Brain microvascular endothelial cell (primary cell): ENCODE measurements at regions not wholly inside any gene's neighbourhood (a gene's known extent, or its start where the extent isn't known, plus 50 kb on each side); places are given as distances from the start of the nearest gene placed in this dataset.

Experiments
- DNase-seq: peaks from one replicate; pipeline ENCODE4 v3.0.0-alpha.2; 2020
- H3K27ac ChIP-seq: fragments of 250-450 bp; sonication (Bioruptor Pico); 2 replicates; pipeline ENCODE4 v1.5.1; 2020; ENCODE audit warnings: mild to moderate bottlenecking, moderate library complexity
- H3K27me3 ChIP-seq: fragments of 250-450 bp; sonication (Bioruptor Pico); replicated peaks from 2 replicates; pipeline ENCODE4 v1.5.1; 2020; ENCODE audit warnings: mild to moderate bottlenecking
- H3K36me3 ChIP-seq: fragments of 250-450 bp; sonication (Bioruptor Pico); replicated peaks from 2 replicates; pipeline ENCODE4 v1.5.1; 2020; ENCODE audit warnings: mild to moderate bottlenecking
- H3K4me3 ChIP-seq: 2 replicates; pipeline ENCODE4 v1.5.1; 2011; ENCODE audit warnings: low read depth, mild to moderate bottlenecking, control low read depth, low read length, moderate library complexity
- in situ Hi-C: cut with HindIII; loops from 2 replicates; pipeline ENCODE4 v1.10.0; 2017; ENCODE audit warnings: low sequenced_read_pairs, low pct_ligation_motif_present
- TF ChIP-seq, protein P1 (sequence below): IDR thresholded peaks from 2 replicates; pipeline ENCODE4 v1.5.1; 2011; ENCODE audit warnings: low read depth, mild to moderate bottlenecking, moderate library complexity, low read length, control low read depth, inconsistent platforms; ENCODE audit errors: missing control alignments

GRCh38 chr5:117093653-117094052 is 519.0 kb upstream of the SEMA6A start:
- TF ChIP-seq, protein P1, sequence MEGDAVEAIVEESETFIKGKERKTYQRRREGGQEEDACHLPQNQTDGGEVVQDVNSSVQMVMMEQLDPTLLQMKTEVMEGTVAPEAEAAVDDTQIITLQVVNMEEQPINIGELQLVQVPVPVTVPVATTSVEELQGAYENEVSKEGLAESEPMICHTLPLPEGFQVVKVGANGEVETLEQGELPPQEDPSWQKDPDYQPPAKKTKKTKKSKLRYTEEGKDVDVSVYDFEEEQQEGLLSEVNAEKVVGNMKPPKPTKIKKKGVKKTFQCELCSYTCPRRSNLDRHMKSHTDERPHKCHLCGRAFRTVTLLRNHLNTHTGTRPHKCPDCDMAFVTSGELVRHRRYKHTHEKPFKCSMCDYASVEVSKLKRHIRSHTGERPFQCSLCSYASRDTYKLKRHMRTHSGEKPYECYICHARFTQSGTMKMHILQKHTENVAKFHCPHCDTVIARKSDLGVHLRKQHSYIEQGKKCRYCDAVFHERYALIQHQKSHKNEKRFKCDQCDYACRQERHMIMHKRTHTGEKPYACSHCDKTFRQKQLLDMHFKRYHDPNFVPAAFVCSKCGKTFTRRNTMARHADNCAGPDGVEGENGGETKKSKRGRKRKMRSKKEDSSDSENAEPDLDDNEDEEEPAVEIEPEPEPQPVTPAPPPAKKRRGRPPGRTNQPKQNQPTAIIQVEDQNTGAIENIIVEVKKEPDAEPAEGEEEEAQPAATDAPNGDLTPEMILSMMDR = no peak
- DNase-seq = no peak
- H3K27ac ChIP-seq = no peak overlapping the region
- no peaks in the 10 kb centered on the region for H3K36me3 ChIP-seq
- no peaks in the 10 kb centered on the region for H3K27me3 ChIP-seq
- no peak overlapping the region for H3K4me3 ChIP-seq
- in situ Hi-C loops = no loop called here

GRCh38 chr5:117089001-117089400 is 514.4 kb upstream of the SEMA6A start:
- Histone ChIP-seq H3K27me3 (no peaks in the 10 kb centered on the region), H3K27ac (no peak overlapping the region), H3K36me3 (no peaks in the 10 kb centered on the region), H3K4me3 (no peak overlapping the region)
- TF ChIP-seq, protein P1 = no peak
- in situ Hi-C loops = no loop called here
- DNase-seq = no peak

DNA sequence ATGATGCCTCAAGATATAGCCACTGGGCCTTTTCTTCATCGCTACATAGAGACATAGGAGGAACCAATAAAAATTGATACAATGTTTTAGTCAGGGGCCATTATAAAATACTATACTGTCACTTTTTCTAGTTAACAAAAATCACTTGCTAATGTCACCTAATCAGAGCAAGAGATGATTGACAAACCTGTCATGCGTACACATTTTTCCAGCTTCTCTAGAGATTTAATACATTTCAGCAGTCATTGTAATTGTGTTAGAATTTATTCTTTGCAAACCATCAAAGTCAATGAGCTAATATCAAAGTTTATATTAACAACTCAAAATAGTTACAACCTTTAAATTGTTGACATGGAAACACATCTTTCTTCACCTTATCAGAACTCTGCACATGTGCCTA is 513.6 kb upstream of the SEMA6A start:
- DNase-seq = no peak
- Histone ChIP-seq H3K27me3 (no peaks in the 10 kb centered on the region), H3K4me3 (no peak overlapping the region), H3K36me3 (no peaks in the 10 kb centered on the region), H3K27ac (no peak overlapping the region)
- TF ChIP-seq, protein P1 = no peak
- in situ Hi-C loops = no loop called here

GRCh38 chr5:117084067-117084466 is 509.4 kb upstream of the SEMA6A start:
- Histone ChIP-seq H3K4me3 (no peak overlapping the region), H3K36me3 (no peaks in the 10 kb centered on the region), H3K27ac (no peak overlapping the region), H3K27me3 (no peaks in the 10 kb centered on the region)
- DNase-seq = no peak
- in situ Hi-C loops = no loop called here
- TF ChIP-seq, protein P1 = no peak

DNA sequence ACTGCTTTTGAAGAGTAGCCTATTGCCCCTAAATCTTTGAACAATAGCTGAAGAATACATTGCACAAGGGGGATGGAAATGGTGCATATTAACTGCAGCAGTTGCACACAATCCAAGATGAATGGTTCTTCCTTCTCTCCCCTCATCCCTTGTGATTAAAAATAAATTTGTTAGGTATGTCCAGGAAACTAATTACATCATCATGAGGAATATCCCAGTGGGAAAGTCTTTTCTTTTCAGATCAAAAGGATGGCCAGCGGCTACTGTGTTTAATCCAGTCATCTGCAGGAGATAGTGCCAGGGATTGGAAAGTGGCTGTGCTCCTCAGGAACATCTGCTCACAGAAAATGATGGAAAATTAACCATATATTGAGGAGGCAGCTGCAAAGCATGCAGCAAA is 508.4 kb upstream of the SEMA6A start:
- Histone ChIP-seq H3K27ac (no peak overlapping the region), H3K36me3 (no peaks in the 10 kb centered on the region), H3K4me3 (no peak overlapping the region), H3K27me3 (no peaks in the 10 kb centered on the region)
- in situ Hi-C loops = no loop called here
- no peak for DNase-seq
- TF ChIP-seq, protein P1 = no peak

GRCh38 chr5:117077142-117077541 is 502.5 kb upstream of the SEMA6A start:
- in situ Hi-C loops = no loop called here
- no peak overlapping the region for H3K4me3 ChIP-seq
- no peaks in the 10 kb centered on the region for H3K36me3 ChIP-seq
- no peak for DNase-seq
- TF ChIP-seq, protein P1 = peak; percentile 59
- H3K27me3 ChIP-seq = no peaks in the 10 kb centered on the region
- no peak overlapping the region for H3K27ac ChIP-seq
